Transverse colon (tissue), 1 donor: ENCODE measurements at regions not wholly inside any gene's neighbourhood (a gene's known extent, or its start where the extent isn't known, plus 50 kb on each side); places are given as distances from the start of the nearest gene placed in this dataset.
"Not testable (repeated sequence)": the region's sequence is repeated elsewhere in the genome, so short reads cannot be mapped to it uniquely, and the experiment has no call there.

ENCODE experiments used
- EP300 ChIP-seq: sonication (generic); formaldehyde crosslinking; IDR thresholded peaks from one replicate; pipeline ENCODE4 v1.6.1; 2017; ENCODE audit warnings: antibody characterized with exemption, low read depth
- POLR2A ChIP-seq: fragments of 450-650 bp; IDR thresholded peaks from one replicate; pipeline ENCODE4 v1.6.1; 2016; ENCODE audit warnings: antibody characterized with exemption, mild to moderate bottlenecking, moderate library complexity

GRCh38 chr7:13728430-13728829, 261.0 kb downstream of the ETV1 start:
- TF ChIP-seq EP300, POLR2A: not testable (repeated sequence)
